H9 (cell line): ENCODE measurements at regions not wholly inside any gene's neighbourhood (a gene's known extent, or its start where the extent isn't known, plus 50 kb on each side); places are given as distances from the start of the nearest gene placed in this dataset.

ENCODE experiments used
- DNase-seq: peaks from one replicate; pipeline ENCODE4 v3.0.0-alpha.2; 2017
- H2AFZ ChIP-seq: one replicate; pipeline ENCODE4 v1.6.1; 2013; ENCODE audit warnings: mild to moderate bottlenecking, low read length, control low read depth, moderate library complexity
- H2AK5ac ChIP-seq: 2 replicates; pipeline ENCODE4 v1.6.1; 2013; ENCODE audit warnings: low read length, control low read depth, mixed read lengths; ENCODE audit not compliant: insufficient read length
- H2BK120ac ChIP-seq: one replicate; pipeline ENCODE4 v1.6.1; 2013; ENCODE audit warnings: low read depth, mild to moderate bottlenecking, low read length, control low read depth, inconsistent platforms; ENCODE audit not compliant: poor library complexity, severe bottlenecking
- H2BK12ac ChIP-seq: 2 replicates; pipeline ENCODE4 v1.6.1; 2013; ENCODE audit warnings: low read length, control low read depth, mixed read lengths, low read depth; ENCODE audit not compliant: insufficient read length
- H2BK15ac ChIP-seq: 2 replicates; pipeline ENCODE4 v1.6.1; 2013; ENCODE audit warnings: low read depth, low read length, control low read depth
- H2BK20ac ChIP-seq: one replicate; pipeline ENCODE4 v1.6.1; 2013; ENCODE audit warnings: low read depth, mild to moderate bottlenecking, low read length, control low read depth, inconsistent platforms; ENCODE audit not compliant: poor library complexity, severe bottlenecking
- H2BK5ac ChIP-seq: 2 replicates; pipeline ENCODE4 v1.6.1; 2013; ENCODE audit warnings: low read length, control low read depth, mixed read lengths; ENCODE audit not compliant: insufficient read length
- H3K14ac ChIP-seq: 2 replicates; pipeline ENCODE4 v1.6.1; 2013; ENCODE audit warnings: low read length, control low read depth; ENCODE audit not compliant: insufficient read depth
- H3K18ac ChIP-seq: 2 replicates; pipeline ENCODE4 v1.6.1; 2013; ENCODE audit warnings: low read depth, mild to moderate bottlenecking, mixed read lengths, low read length, control low read depth; ENCODE audit not compliant: insufficient read length
- H3K23ac ChIP-seq: 2 replicates; pipeline ENCODE4 v1.6.1; 2013; ENCODE audit warnings: low read length, control low read depth, mixed read lengths, low read depth; ENCODE audit not compliant: insufficient read length
- H3K23me2 ChIP-seq: 2 replicates; pipeline ENCODE4 v1.6.1; 2013; ENCODE audit warnings: low read depth, mild to moderate bottlenecking, mixed read lengths, low read length, control low read depth; ENCODE audit not compliant: insufficient read length, poor library complexity, severe bottlenecking
- H3K27ac ChIP-seq: 2 replicates; pipeline ENCODE4 v1.5.1; 2013; ENCODE audit warnings: low read length, control low read depth, mixed read lengths, low read depth; ENCODE audit not compliant: insufficient read length
- H3K27me3 ChIP-seq: 2 replicates; pipeline ENCODE4 v1.6.1; 2013; ENCODE audit warnings: low read length, control low read depth, inconsistent platforms; ENCODE audit not compliant: insufficient read depth
- H3K4ac ChIP-seq: 2 replicates; pipeline ENCODE4 v1.6.1; 2013; ENCODE audit warnings: low read depth, mild to moderate bottlenecking, control low read depth, inconsistent platforms, low read length, moderate library complexity
- H3K4me1 ChIP-seq: 2 replicates; pipeline ENCODE4 v1.6.1; 2013; ENCODE audit warnings: low read length, control low read depth, inconsistent platforms; ENCODE audit not compliant: insufficient read depth
- H3K4me2 ChIP-seq: 2 replicates; pipeline ENCODE4 v1.6.1; 2013; ENCODE audit warnings: low read length, control low read depth, mixed read lengths; ENCODE audit not compliant: insufficient read length, insufficient read depth
- H3K56ac ChIP-seq: 2 replicates; pipeline ENCODE4 v1.6.1; 2013; ENCODE audit warnings: low read depth, mild to moderate bottlenecking, mixed read lengths, low read length, control low read depth; ENCODE audit not compliant: insufficient read length
- H3K79me1 ChIP-seq: 2 replicates; pipeline ENCODE4 v1.6.1; 2013; ENCODE audit warnings: low read depth, mild to moderate bottlenecking, moderate library complexity, low read length, control low read depth, inconsistent platforms; ENCODE audit not compliant: insufficient read depth, poor library complexity, severe bottlenecking
- H3K79me2 ChIP-seq: 2 replicates; pipeline ENCODE4 v1.6.1; 2013; ENCODE audit warnings: low read length, control low read depth, inconsistent platforms; ENCODE audit not compliant: insufficient read depth
- H3K9ac ChIP-seq: 2 replicates; pipeline ENCODE4 v1.6.1; 2013; ENCODE audit warnings: low read length, control low read depth, mixed read lengths; ENCODE audit not compliant: insufficient read length; ENCODE audit errors: extremely low read depth
- H3K9me3 ChIP-seq: one replicate; pipeline ENCODE4 v1.6.1; 2013; ENCODE audit warnings: low read depth, low read length, inconsistent platforms; ENCODE audit not compliant: control insufficient read depth
- H3T11ph ChIP-seq: one replicate; pipeline ENCODE4 v1.6.1; 2013; ENCODE audit warnings: mild to moderate bottlenecking, low read length, control low read depth, inconsistent platforms
- H4K20me1 ChIP-seq: one replicate; pipeline ENCODE4 v1.6.1; 2013; ENCODE audit not compliant: control insufficient read depth, insufficient read length, insufficient read depth
- H4K5ac ChIP-seq: 2 replicates; pipeline ENCODE4 v1.6.1; 2013; ENCODE audit warnings: low read depth, mild to moderate bottlenecking, mixed read lengths, low read length, control low read depth; ENCODE audit not compliant: insufficient read length
- H4K8ac ChIP-seq: replicated peaks from 2 replicates; pipeline ENCODE4 v1.6.1; 2013; ENCODE audit warnings: low read length, control low read depth, mixed read lengths, low read depth; ENCODE audit not compliant: insufficient read length
- H4K91ac ChIP-seq: 2 replicates; pipeline ENCODE4 v1.6.1; 2013; ENCODE audit warnings: low read depth, mild to moderate bottlenecking, moderate library complexity, mixed read lengths, low read length, control low read depth; ENCODE audit not compliant: insufficient read length
- H3K27ac Mint-ChIP-seq, 3 experiments: 2 replicates in 2 of 3; 3 replicates in 1 of 3; pipeline ENCODE4 v1.8.0; 2020 to 2021; ENCODE audit warnings: mixed read lengths in 3 of 3, mild to moderate bottlenecking in 1 of 3, moderate library complexity in 1 of 3
- H3K27me3 Mint-ChIP-seq: 2 replicates; pipeline ENCODE4 v1.8.0; 2021; ENCODE audit warnings: low read depth, mild to moderate bottlenecking, moderate library complexity, mixed read lengths
- H3K36me3 Mint-ChIP-seq, 3 experiments: 2 replicates in 2 of 3; 3 replicates in 1 of 3; pipeline ENCODE4 v1.8.0; 2020 to 2021; ENCODE audit warnings: low read depth in 3 of 3, mixed read lengths in 3 of 3; ENCODE audit not compliant: insufficient read depth in 1 of 3
- H3K4me1 Mint-ChIP-seq, 2 experiments: 2 replicates each; pipeline ENCODE4 v1.8.0; 2020; ENCODE audit warnings: mixed read lengths in 2 of 2
- H3K4me3 Mint-ChIP-seq, 2 experiments: 2 replicates in 1 of 2; 3 replicates in 1 of 2; pipeline ENCODE4 v1.8.0; 2020 to 2021; ENCODE audit warnings: mild to moderate bottlenecking in 2 of 2, mixed read lengths in 2 of 2, moderate library complexity in 1 of 2
- H3K9me3 Mint-ChIP-seq, 2 experiments: 2 replicates in 1 of 2; 3 replicates in 1 of 2; pipeline ENCODE4 v1.8.0; 2020; ENCODE audit warnings: mild to moderate bottlenecking in 2 of 2, mixed read lengths in 2 of 2, moderate library complexity in 1 of 2
- WGBS: extraction: QIAGEN DNeasy Blood & Tissue Kit; methylation state at CpG from one replicate; pipeline ENCODE4 v1.1.7; 2013; ENCODE audit warnings: missing lambda C conversion rate, low lambda C conversion rate, mixed read lengths; ENCODE audit not compliant: insufficient read length; ENCODE audit errors: extremely low coverage; 5-methylcytosine and 5-hydroxymethylcytosine counted together
- TF ChIP-seq, protein P1 (sequence below): fragments of 200-600 bp; sonication (generic); conservative IDR thresholded peaks from 3 replicates; pipeline ENCODE4 v1.8.0; 2021; ENCODE audit warnings: antibody characterized with exemption, mild to moderate bottlenecking

DNA sequence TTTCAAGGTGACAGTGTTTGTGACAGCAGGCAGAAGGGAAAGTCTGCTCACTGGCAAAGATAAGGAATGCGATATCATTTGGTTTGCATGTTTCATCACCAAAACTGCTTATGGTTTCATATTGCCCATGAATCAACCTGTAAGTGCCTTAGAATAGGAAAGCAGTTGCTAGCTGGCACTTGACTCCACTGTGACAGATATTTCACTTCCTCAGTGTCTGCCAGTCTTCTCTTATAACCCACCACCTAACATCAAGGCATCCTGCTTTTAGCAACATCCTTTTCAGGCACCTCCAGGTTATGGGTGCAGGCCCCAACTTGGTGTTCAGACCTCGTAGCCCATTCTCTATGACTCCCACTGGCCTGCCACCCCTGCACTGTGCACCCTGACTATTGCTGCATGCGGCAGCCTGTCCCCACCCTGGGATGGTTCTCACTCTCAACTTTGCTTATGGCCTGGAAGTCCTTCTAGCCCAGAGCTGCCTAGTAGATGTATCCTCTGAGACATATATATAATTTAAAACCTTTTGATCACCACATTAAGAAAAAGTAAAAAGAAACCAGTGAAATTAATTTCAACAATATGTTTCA, 154.4 kb upstream of the RARB start:
- H3K27me3 Mint-ChIP-seq, result no peaks in the 10 kb centered on the region
- no peak overlapping the region for H4K5ac ChIP-seq
- no CpG with 5 or more reads among the region's 3 CpGs for WGBS

More for the DNA sequence above, 154.4 kb upstream of the RARB start:
- Histone ChIP-seq H2BK5ac (no peak overlapping the region), H3K79me2 (no peaks in the 10 kb centered on the region), H2AK5ac (no peak overlapping the region), H3K9ac (no peak overlapping the region), H3K23ac (no peak overlapping the region), H3K18ac (no peak overlapping the region), H4K91ac (no peak overlapping the region), H4K20me1 (no peaks in the 10 kb centered on the region), H4K8ac (no peak overlapping the region), H3K4me2 (no peak overlapping the region), H3K56ac (no peak overlapping the region), H3K23me2 (no peaks in the 10 kb centered on the region), H3K79me1 (no peaks in the 10 kb centered on the region), H3K9me3 (no peaks in the 10 kb centered on the region), H2BK120ac (no peak overlapping the region), H3K4me1 (no peaks in the 10 kb centered on the region), H2BK20ac (no peak overlapping the region), H3K14ac (no peak overlapping the region; the same call in 1 of the 2 replicates), H3K27ac (no peak overlapping the region), H2BK15ac (no peak overlapping the region), H3K27me3 (no peaks in the 10 kb centered on the region), H3K4ac (no peak overlapping the region), H3T11ph (no peak overlapping the region), H2AFZ (no peak overlapping the region), H2BK12ac (no peak overlapping the region)
- Mint-ChIP-seq H3K27ac (no peak overlapping the region), H3K9me3 (no peaks in the 10 kb centered on the region; a peak in 1 of 5 replicates), H3K4me1 (no peaks in the 10 kb centered on the region), H3K36me3 (no peaks in the 10 kb centered on the region; a peak in 1 of 7 replicates), H3K4me3 (no peak overlapping the region)
- DNase-seq, result no peak
- TF ChIP-seq, protein P1, sequence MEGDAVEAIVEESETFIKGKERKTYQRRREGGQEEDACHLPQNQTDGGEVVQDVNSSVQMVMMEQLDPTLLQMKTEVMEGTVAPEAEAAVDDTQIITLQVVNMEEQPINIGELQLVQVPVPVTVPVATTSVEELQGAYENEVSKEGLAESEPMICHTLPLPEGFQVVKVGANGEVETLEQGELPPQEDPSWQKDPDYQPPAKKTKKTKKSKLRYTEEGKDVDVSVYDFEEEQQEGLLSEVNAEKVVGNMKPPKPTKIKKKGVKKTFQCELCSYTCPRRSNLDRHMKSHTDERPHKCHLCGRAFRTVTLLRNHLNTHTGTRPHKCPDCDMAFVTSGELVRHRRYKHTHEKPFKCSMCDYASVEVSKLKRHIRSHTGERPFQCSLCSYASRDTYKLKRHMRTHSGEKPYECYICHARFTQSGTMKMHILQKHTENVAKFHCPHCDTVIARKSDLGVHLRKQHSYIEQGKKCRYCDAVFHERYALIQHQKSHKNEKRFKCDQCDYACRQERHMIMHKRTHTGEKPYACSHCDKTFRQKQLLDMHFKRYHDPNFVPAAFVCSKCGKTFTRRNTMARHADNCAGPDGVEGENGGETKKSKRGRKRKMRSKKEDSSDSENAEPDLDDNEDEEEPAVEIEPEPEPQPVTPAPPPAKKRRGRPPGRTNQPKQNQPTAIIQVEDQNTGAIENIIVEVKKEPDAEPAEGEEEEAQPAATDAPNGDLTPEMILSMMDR, result no peak
